ENCODE measurements at regions not wholly inside any gene's neighbourhood (a gene's known extent, or its start where the extent isn't known, plus 50 kb on each side); places are given as distances from the start of the nearest gene placed in this dataset.
"Not testable (repeated sequence)": the region's sequence is repeated elsewhere in the genome, so short reads cannot be mapped to it uniquely, and the experiment has no call there.

DNA sequence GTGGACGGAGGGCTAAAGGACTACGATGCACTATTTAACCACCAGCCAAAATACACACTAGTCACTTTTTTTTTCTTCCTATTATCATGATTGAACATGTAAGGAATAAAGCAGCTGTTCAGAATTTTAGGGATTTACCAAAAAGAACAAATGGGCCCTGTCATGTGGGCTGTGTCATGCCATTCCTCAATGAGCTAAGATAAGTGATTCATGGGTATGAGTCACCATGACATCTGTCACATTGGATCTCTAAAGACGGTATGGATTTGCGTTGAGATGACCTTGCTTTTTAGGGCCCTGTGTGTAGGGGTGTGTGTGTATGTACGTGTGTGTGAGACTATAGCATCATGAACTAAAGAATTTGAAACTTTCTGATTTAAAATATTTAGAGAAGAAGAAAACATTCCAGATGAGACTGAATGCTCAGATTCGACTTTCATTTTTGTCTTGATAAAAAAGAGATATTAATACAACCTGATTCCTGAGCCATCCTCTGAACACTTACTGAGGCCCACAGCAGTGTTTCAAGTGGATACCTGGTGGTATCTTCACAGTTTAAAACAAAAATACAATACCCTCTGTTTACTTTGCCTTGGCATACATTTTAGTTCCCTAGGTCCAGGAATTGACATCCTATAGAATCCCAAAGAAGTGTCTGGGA is 246.1 kb upstream of the DUSP10 start:
- no peak for DNase-seq

DNA sequence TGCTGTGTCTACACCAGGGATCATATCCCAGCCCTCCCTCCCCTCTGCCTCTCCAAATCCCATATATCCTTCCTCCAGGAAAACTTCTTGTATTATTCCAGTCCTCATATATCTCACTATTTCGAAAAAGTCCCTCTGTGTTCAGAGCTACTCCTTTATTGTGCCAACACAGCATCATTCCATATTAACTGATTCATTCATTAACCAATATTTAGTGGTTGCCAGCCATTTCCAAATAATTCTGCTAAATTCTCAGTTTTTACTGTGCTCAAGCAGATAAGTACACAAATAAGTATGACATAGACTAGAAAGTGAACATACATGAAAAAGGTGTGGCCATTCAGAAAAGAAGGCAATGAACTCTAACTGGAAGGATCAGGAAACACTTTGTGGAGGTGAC is 241.6 kb upstream of the DUSP10 start:
- no peak for DNase-seq

DNA sequence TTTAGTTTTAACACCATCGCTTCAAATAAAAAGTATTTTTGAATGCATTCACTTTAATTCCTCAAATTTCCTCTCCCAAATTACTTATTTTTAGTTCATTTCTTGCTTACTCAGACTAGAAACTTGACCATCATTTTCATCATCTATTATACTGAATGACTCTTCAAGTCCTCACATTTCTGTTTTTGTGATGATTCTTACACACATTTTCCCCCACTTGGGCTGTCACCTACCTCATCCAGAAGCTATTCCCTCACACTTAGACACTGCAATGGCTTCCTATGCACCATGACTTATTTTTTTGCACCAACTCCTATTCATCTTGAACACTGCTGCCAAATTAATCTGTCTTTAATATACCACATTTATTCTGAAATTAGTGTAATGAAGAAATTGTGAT is 239.6 kb upstream of the DUSP10 start:
- DNase-seq, result no peak

DNA sequence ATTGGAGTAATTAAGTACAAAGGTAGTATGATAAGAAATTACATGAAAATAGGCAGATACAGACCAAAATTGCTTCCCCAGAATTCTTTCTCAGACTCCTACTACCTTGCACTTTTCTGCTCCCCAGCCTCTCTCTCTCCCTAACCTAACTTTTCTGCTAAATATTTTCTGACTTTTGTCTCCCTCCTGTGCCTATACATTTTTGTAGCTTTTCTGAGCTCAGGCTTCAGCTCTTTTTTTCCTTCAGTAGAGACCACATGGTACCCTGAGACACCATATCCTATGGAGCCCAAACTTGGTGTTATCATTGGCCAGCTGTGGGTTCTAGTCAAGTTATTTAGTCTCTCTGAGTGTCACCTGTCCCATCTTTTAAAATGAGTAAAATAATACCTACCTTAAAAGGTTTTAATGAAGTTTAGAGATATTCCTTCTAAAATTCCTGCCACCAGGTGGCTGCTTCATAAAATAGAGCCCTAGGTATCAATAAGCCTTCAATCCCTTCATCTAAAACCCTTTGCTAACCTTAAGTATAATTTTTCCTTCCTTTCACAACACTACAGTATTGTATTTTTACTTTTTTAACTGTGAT is 237.6 kb upstream of the DUSP10 start:
- DNase-seq, result no peak

DNA sequence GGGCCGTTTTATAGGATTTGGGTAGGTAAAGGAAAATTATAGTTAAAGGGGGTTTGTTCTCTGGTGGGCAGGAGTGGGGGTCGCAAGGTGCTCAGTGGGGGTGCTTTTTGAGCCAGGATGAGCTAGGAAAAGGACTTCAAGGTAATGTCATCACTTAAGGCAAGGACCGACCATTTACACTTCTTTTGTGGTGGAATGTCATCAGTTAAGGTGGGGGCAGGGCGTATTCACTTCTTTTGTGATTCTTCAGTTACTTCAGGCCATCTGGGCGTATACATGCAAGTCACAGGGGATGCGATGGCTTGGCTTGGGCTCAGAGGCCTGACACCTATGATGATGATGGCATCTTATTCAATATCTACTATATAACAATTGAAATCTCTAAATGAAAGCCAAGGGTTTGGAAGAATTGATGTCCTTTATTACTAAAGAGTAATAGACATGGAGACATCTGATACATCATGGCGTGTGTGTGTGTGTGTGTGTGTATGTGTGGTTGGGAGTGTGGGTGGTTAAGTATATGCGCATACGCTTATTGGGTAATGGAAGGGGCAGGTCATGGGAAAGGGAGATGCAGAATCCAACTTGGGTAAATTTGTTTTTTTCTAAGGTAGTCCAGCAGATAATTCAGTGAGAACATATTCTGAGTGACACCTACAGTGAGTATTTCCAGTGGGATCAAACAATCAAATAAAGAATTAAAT is 236.9 kb upstream of the DUSP10 start:
- not testable (repeated sequence) for DNase-seq

DNA sequence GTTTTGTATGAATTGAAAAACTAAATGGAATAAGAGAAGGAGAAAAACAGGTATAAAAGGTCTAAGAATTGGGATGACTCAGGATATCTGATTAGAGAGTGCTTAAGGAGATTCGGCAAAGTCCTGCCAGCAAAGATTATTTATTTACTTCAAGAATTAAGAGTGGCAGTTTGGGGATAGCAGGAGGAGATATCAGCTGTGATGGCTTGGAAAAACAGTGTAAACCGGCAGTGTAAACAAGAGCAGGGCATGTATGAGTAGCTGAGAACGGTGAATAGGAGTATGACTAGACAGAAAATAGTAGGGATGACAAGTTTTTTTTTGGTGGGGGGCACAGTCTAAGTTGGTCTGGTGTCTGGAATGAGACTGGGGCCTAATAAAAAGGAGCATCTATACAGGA is 231.9 kb upstream of the DUSP10 start:
- DNase-seq, result not testable (repeated sequence)

DNA sequence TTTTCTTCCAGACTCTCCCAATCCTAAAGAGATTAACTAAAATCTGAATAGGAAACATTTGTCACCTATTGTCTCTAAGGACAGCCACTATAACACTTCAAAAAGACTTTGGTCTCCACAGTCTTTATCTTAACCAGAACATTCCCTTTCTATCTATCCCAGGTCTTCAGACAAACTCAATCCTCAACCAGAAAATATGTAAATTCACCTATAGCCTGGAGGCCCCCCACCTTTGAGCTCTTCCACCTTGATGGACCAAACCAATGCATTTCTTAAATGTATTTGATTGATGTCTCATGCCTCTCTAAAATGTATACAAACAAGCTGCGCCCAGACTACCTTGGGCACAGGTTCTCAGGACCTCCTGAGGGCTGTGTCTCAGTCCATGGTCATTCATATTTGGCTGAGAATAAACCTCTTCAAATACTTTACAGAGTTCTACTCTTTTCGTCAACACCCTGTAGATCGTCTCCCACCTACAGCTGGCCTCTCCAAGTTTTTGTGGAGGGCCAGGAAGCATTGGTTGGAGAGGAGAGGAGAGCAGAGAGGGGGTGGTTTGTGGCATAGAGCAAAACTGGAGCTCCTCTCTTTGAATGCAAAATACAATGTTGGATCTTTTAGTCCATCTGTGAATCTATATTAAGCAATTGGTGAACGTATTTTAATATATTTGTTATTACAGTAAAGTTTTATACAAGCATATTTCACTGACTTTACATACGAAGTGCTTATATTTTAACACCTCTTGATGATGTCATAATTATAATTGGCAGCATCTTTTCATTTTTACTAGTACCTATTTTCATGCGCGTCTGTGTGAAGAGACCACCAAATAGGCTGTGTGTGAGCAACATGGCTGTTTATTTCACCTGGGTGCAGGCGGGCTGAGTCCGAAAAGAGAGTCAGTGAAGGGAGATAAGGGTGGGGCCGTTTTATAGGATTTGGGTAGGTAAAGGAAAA is 230.7 kb upstream of the DUSP10 start:
- no peak for DNase-seq

DNA sequence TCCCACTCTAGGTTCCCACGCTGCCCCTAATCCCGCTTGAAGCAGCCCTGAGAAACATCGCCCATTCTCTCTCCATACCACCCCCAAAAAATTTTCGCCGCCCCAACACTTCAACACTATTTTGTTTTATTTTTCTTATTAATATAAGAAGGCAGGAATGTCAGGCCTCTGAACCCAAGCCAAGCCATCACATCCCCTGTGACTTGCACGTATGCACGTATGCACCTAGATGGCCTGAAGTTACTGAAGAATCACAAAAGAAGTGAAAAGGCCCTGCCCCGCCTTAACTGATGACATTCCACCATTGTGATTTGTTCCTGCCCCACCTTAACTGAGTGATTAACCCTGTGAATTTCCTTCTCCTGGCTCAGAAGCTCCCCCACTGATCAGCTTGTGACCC is 229.1 kb upstream of the DUSP10 start:
- DNase-seq, result not testable (repeated sequence)

DNA sequence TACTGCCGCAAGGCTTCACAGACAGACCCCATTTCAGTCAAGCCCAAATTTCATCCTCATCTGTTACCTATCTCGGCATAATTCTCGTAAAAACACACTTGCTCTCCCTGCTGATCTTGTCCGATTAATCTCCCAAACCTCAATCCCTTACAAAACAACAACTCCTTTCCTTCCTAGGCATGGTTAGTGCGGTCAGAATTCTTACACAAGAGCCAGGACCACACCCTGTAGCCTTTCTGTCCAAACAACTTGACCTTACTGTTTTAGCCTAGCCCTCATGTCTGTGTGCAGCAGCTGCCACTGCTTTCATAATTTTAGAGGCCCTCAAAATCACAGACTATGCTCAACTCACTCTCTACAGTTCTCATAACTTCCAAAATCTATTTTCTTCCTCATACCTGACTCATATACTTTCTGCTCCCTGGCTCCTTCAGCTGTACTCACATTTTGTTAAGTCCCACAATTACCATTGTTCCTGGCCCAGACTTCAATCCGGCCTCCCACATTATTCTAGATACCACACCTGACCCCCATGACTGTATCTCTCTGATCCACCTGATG is 227.5 kb upstream of the DUSP10 start:
- not testable (repeated sequence) for DNase-seq

DNA sequence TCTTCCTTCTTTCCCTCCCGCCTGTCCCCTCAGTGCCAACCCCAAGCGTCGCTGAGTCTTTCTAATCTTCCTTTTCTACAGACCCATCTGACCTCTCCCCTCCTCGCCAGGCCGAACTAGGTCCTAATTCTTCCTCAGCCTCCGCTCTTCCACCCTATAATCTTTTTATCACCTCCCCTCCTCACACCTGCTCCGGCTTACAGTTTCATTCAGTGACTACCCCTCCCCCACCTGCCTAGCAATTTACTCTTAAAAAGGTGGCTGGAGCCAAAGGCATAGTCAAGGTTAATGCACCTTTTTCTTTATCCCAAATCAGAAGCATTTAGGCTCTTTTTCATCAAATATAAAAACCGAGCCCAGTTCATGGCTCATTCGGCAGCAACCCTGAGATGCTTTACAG is 225.6 kb upstream of the DUSP10 start:
- not testable (repeated sequence) for DNase-seq

DNA sequence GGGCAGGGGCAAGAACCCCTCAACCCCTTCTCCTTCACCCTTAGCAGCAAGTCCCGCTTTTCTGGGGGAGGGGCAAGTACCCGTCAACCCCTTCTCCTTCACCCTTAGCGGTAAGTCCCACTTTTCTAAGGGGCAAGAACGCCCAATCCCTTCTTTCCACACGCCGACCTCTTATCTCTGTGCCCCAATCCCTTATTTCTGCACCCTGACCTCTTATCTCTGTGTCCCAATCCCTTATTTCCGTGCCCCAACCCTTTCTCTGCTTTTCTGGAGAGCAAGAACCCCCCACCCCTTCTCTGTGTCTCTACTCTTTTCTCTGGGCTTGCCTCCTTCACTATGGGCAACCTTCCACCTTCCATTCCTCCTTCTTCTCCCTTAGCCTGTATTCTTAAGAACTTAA is 225.0 kb upstream of the DUSP10 start:
- not testable (repeated sequence) for DNase-seq

DNA sequence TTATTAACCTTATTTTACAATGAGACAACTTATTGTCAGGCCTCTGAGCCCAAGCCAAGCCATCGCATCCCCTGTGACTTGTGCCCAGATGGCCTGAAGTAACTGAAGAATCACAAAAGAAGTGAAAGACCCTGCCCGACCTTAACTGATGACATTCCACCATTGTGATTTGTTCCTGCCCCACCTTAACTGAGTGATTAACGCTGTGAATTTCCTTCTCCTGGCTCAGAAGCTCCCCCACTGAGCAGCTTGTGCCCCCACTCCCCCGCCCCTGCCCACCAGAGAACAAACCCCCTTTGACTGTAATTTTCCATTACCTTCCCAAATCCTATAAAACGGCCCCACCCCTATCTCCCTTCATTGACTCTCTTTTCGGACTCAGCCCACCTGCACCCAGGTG is 224.0 kb upstream of the DUSP10 start:
- DNase-seq, result not testable (repeated sequence)

DNA sequence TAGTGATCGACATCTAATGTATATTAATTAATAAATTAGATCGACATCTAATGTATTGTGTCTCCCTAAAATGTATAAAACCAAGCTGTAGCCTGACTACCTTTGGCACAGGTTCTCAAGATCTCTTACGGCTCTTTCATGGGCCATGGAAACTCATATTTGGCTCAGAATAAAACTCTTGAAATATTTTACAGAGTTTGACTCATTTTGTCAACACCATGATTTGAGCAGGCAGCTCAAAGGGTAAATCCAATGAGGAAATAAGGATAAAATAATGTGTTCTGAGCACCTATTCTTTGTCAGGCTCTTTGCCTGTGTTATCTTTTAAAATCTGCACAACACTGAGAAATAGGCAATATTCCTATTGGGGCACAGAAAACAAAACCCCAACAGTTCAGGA is 223.4 kb upstream of the DUSP10 start:
- DNase-seq, result no peak

DNA sequence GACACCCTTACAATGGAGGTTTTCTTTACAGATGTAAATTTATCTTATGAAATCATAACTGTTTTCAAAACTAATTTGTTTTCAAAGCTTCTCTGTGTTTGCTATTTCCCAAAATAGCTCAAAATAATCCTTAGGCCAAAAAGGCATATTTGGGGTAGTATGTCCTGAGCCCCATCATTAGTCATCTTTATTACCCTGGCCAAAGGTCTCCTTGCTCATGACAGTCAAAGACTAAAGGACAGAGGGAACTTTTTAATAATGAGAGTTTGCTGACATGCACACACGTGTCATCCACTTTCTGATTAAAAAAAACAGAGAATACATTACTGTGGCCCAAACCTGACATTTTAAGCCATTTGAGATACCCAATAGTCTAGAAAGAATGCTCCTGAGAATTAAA is 221.9 kb upstream of the DUSP10 start:
- no peak for DNase-seq

DNA sequence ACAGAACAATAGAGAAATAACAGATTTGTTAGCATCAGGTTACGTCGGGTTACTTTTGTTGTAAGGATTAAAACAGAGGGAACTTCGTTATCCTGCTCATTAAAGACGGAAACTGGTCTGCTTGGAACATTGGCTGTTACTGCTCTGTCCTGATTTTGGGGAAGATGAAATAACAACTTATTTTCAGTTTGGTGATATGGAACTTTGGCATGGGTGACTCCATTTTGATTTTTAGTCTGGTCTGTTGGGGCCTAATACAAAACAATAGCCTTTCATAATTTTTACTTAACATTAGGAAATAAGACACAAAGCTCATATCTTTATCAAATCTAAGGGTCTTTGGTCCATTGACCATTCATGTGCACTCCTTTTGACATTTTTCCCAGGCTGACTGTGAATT is 220.5 kb upstream of the DUSP10 start:
- no peak for DNase-seq

DNA sequence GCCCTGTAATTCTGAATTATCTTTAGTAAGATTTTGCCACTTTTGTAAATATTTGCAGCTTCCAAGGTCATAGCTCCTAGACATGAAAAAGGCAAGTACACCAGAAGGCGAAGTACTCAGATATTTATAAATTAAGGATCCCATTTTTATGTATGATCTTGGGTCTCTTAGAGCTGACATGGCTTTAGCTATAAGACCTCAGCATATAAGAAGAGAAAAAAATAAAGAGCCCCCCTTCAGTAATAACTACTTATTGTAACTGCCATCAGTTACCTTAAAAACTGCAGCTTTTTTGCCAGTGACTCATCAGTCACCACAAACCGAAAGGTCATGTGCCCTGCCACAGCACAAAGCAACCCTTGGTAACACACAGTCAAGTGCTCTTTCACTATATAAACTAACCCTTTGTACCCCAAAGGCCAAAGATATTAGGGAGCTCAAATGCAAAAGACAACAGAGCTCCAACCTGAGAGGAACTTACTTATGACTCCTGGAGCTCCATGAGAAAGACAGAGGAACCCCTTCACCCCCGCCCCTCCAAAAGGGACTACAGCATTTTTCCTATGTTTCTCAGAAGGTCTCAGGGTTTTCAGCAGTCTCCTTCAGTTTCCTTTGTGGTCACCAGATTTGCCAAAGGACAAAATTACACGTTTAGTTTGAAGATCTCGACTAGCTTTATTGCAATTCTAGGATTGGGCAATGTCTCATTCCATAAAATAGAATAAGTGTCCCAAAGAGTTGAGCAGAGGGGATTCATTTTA is 219.8 kb upstream of the DUSP10 start:
- DNase-seq, result peak; percentile 72

DNA sequence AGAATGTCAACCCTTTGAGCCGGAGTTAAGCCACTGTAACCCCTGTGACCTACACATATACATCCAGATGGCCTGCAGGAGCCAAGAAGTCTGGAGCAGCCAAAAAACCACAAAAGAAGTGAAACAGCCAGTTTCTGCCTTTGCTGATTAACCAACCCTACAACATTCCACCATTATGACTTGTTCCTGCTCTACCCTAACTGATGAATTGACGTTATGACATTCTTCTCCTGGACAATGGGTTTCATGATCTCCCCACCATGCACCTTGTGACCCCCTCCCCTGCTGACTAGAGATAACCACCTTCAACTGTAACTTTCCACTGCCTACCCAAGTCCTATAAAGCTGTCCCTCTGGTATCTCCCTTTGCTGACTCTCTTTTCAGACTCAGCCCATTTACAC is 216.3 kb upstream of the DUSP10 start:
- not testable (repeated sequence) for DNase-seq

DNA sequence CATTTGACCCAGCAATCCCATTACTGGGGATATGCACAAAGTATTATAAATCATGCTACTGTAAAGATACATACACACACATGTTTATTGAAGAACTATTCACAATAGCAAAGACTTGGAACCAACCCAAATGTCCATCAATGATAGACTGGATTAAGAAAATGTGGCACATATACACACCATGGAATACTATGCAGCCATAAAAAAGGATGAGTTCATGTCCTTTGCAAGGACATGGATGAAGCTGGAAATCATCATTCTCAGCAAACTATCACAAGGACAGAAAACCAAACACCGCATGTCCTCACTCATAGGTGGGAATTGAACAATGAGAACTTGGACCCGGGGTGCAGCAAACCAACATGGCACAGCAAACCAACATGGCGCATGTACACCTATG is 215.5 kb upstream of the DUSP10 start:
- not testable (repeated sequence) for DNase-seq

DNA sequence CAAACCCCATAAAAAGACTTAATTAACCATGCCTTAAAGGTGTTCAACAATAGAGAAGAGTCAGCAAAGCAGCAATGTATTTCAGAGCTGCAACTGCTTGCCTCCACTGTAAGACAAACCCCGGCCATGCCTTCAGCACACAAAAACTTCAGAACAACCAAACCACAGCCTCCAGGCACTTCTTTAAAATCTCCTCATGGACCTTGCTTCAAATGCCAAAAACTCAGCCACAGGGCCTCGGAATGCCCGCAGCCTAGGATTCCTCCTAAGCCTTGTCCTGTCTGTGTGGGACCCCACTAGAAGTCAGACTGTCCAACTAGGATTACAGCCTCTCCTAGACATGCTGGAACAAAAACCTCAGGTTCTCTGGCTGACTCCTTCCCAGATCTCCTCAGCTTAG is 208.1 kb upstream of the DUSP10 start:
- DNase-seq, result no peak

DNA sequence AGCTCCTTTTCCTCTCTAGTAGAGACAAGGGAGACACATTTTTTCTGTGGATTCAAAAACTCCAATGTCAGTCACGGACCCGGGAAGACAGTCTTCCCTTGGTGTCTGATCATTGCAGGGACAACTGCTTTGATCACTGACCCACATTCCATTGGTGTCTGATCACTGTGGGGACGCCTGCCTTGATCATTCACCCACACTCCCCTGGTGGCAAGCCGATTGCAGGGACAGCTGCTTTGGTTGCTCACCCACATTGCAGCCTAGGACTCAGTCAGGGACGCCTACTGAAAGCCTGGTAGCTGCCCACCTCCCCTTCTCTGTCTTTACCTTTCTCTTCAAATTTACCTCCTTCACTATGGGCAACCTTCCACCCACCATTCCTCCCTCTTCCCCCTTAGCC is 206.6 kb upstream of the DUSP10 start:
- no peak for DNase-seq

DNA sequence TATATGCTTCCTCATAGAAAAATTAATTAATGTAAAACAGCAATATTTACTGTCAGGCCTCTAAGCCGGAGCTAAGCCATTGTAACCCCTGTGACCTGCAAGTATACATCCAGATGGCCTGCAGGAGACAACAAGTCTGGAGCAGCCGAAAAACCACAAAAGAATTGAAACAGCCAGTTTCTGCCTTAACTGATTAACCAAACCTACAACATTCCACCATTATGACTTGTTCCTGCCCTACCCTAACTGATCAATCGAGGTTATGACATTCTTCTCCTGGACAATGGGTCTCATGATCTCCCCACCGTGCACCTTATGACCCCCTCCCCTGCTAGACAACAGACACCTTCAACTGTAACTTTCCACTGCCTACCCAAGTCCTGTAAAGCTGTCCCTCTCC is 205.8 kb upstream of the DUSP10 start:
- no peak for DNase-seq

DNA sequence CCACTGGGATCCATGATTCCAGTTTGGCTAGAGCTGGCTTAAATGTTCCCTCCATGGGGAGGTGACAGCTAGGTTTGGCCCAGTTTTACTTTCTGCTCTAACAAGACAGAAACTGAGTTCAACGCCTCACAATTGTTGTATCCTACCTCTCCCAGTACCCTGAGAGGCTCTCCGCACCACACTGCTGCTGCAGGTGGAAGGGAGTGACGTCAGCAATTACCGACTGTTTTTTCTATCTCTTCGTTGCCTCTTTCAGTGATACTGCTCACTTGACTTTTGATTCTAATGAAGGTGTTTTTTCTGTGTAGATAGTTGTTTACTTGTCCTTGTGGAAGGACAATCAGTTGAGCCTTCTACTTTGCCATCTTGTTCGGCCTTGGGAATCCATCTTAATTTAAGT is 204.9 kb upstream of the DUSP10 start:
- no peak for DNase-seq
